Omental fat pad (tissue), 3 donors: ENCODE measurements at regions not wholly inside any gene's neighbourhood (a gene's known extent, or its start where the extent isn't known, plus 50 kb on each side); places are given as distances from the start of the nearest gene placed in this dataset.

Experiments used
- ATAC-seq: fragments of 150-250 bp; one replicate; pipeline ENCODE4 v1.9.1; 2016; ENCODE audit warnings: mild to moderate bottlenecking, moderate library complexity; ENCODE audit not compliant: low FRiP score
- DNase-seq: peaks from one replicate; pipeline ENCODE4 v3.0.0-alpha.2; 2019; ENCODE audit warnings: low spot score
- CTCF ChIP-seq, 3 donors: fragments of 450-650 bp; IDR thresholded peaks; one replicate each; pipeline ENCODE4 v1.5.1; 2016 to 2017; ENCODE audit warnings: antibody characterized with exemption in 3 of 3, mild to moderate bottlenecking in 3 of 3, moderate library complexity in 2 of 3

GRCh38 chr15:96230526-96231181 is 99.8 kb upstream of the NR2F2 start:
- DNase-seq (no peak), ATAC-seq (no peak)
- TF ChIP-seq CTCF (IDR thresholded peaks at IDR 0.05) = no peak

- ATAC-seq = no peak
- no peak for TF ChIP-seq CTCF (IDR thresholded peaks at IDR 0.05)
- no peak for DNase-seq
Measured at GRCh38 chr15:96232335-96232734, 98.2 kb upstream of the NR2F2 start.

GRCh38 chr15:96234109-96234892 is 96.2 kb upstream of the NR2F2 start:
- ATAC-seq (no peak), DNase-seq (no peak)
- TF ChIP-seq CTCF (IDR thresholded peaks at IDR 0.05) = no peak

- ATAC-seq (no peak), DNase-seq (no peak)
- TF ChIP-seq CTCF (IDR thresholded peaks at IDR 0.05) = no peak
Measured at GRCh38 chr15:96237002-96237401, 93.5 kb upstream of the NR2F2 start.

GRCh38 chr15:96242761-96243160 is 87.7 kb upstream of the NR2F2 start:
- DNase-seq (no peak), ATAC-seq (no peak)
- TF ChIP-seq CTCF (IDR thresholded peaks at IDR 0.05) = no peak

- TF ChIP-seq CTCF (IDR thresholded peaks at IDR 0.05) = no peak
- ATAC-seq (no peak), DNase-seq (no peak)
Measured at GRCh38 chr15:96243701-96244100, 86.8 kb upstream of the NR2F2 start.

- DNase-seq (no peak), ATAC-seq (no peak)
- TF ChIP-seq CTCF (IDR thresholded peaks at IDR 0.05) = no peak
Measured at GRCh38 chr15:96245252-96245651, 85.2 kb upstream of the NR2F2 start.
